ENCODE measurements at regions not wholly inside any gene's neighbourhood (a gene's known extent, or its start where the extent isn't known, plus 50 kb on each side); places are given as distances from the start of the nearest gene placed in this dataset.
"Not testable (repeated sequence)": the region's sequence is repeated elsewhere in the genome, so short reads cannot be mapped to it uniquely, and the experiment has no call there.

- DNase-seq = no peak
- Mint-ChIP-seq H3K4me1 (no peaks in the 10 kb centered on the region), H3K27ac (no peak overlapping the region), H3K36me3 (peaks cover 1% of the 10 kb centered on the region), H3K9me3 (ENCODE audit: low read depth) (peaks cover 5% of the 10 kb centered on the region), H3K4me3 (no peak overlapping the region), H3K27me3 (peaks cover 12% of the 10 kb centered on the region)
- ATAC-seq = no peak
- CTCF ChIA-PET = no interaction called here
Observed at GRCh38 chr6:155534678-155535077, 79.0 kb upstream of the NOX3 start.

DNA sequence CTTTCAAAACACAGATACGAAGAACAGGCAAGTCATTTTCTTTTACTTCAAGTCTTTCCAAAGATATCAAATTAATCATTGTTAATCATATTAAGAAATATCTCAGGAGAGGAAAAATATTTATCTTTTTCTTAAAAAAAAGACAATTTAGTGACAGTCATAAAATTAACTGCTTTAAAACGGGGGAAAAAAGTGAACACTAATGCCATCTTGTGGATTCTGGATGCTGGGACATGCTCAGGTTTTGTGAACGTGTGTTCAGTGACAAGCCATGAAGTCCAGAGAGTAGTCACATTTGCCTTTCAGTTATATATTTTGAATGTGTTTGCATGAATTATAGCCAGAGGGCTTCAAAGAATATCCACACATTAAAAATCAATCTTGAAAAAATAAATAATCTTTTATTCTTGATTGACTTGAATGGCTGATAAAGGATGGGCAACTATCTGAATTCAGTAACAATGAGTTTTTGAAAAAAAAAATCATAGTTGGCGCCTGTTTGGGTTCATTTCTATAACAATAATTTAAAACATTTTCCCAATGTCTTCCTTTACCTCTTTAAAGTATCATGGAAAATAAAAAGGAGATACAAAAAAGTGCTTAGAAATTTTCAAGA, 74.7 kb upstream of the NOX3 start:
- Mint-ChIP-seq H3K4me1 (peaks cover 8% of the 10 kb centered on the region), H3K27me3 (no peaks in the 10 kb centered on the region), H3K4me3 (no peak overlapping the region), H3K9me3 (ENCODE audit: low read depth) (peaks cover 5% of the 10 kb centered on the region), H3K36me3 (peaks cover 1% of the 10 kb centered on the region), H3K27ac (no peak overlapping the region)
- CTCF ChIA-PET = no interaction called here
- no peak for ATAC-seq
- no peak for DNase-seq

- H3K27me3 Mint-ChIP-seq; H3K27ac Mint-ChIP-seq; ATAC-seq; H3K4me1 Mint-ChIP-seq; H3K4me3 Mint-ChIP-seq; H3K36me3 Mint-ChIP-seq; DNase-seq; H3K9me3 Mint-ChIP-seq (ENCODE audit: low read depth): not testable (repeated sequence)
- CTCF ChIA-PET = interaction anchor here (2.0 kb wide), 1 partner anchor 202 kb away, joined by 14 read pairs; no protein-coding TSS in a partner anchor
Observed at GRCh38 chr6:155529814-155530213, 74.2 kb upstream of the NOX3 start.

GRCh38 chr6:155528982-155529453, 73.4 kb upstream of the NOX3 start:
- no peak for DNase-seq
- H3K27ac Mint-ChIP-seq = no peak overlapping the region
- peak; percentile 39 for ATAC-seq

GRCh38 chr6:155528335-155528734, 72.7 kb upstream of the NOX3 start:
- CTCF ChIA-PET = interaction anchor here (0.5 to 2.0 kb wide), 3 partner anchors 197 to 492 kb away, joined by 3 to 14 read pairs (median 4); no protein-coding TSS in a partner anchor
- Mint-ChIP-seq H3K4me1 (peaks cover 18% of the 10 kb centered on the region), H3K27me3 (no peaks in the 10 kb centered on the region), H3K4me3 (no peak overlapping the region), H3K27ac (no peak overlapping the region), H3K36me3 (peaks cover 3% of the 10 kb centered on the region), H3K9me3 (ENCODE audit: low read depth) (peaks cover 3% of the 10 kb centered on the region)
- ATAC-seq (no peak), DNase-seq (no peak)

More at GRCh38 chr6:155528982-155529453, 73.4 kb upstream of the NOX3 start:
- Mint-ChIP-seq H3K4me3 (no peak overlapping the region), H3K9me3 (ENCODE audit: low read depth) (peaks cover 5% of the 10 kb centered on the region), H3K4me1 (peaks cover 13% of the 10 kb centered on the region), H3K27me3 (no peaks in the 10 kb centered on the region), H3K36me3 (peaks cover 3% of the 10 kb centered on the region)
- CTCF ChIA-PET = interaction anchor here (1.4 to 2.0 kb wide), 2 partner anchors 198 to 201 kb away, joined by 4 to 14 read pairs; no protein-coding TSS in a partner anchor

GRCh38 chr6:155527443-155527842, 71.8 kb upstream of the NOX3 start:
- no peaks in the 10 kb centered on the region for H3K27me3 Mint-ChIP-seq
- ATAC-seq (no peak), DNase-seq (no peak)
- H3K4me3 Mint-ChIP-seq = no peak overlapping the region
- H3K27ac Mint-ChIP-seq = no peak overlapping the region
- peaks cover 18% of the 10 kb centered on the region for H3K4me1 Mint-ChIP-seq
- CTCF ChIA-PET = no interaction called here
- peaks cover 5% of the 10 kb centered on the region for H3K36me3 Mint-ChIP-seq
- no peaks in the 10 kb centered on the region for H3K9me3 Mint-ChIP-seq (ENCODE audit: low read depth)

GRCh38 chr6:155523821-155524651, 68.4 kb upstream of the NOX3 start:
- CTCF ChIA-PET = no interaction called here
- Mint-ChIP-seq H3K9me3 (ENCODE audit: low read depth) (no peaks in the 10 kb centered on the region), H3K27me3 (no peaks in the 10 kb centered on the region), H3K36me3 (peaks cover 7% of the 10 kb centered on the region), H3K27ac (peak overlapping the region; percentile 18), H3K4me3 (no peak overlapping the region), H3K4me1 (peaks cover 14% of the 10 kb centered on the region)
- DNase-seq = no peak
- peak; percentile 42 for ATAC-seq

DNA sequence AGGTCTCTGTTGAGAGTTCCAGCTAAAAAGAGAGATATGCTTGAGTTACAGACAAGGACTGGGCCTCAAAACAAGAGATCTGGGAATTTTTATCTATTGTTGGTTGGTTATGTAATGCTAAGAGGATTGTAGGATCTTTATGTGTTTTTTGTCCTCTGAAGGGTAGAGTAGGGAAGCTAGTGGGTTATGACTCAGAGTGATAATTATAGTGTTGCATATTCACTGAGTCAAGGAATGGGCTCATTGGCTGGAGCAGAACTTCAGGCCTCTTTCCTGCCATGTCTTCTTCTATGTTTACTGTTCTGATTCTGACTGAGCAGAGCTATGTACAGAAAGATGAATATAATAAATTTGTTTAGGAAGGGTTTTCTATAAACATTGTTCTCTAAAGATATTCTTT, 66.1 kb upstream of the NOX3 start:
- no peaks in the 10 kb centered on the region for H3K27me3 Mint-ChIP-seq
- H3K9me3 Mint-ChIP-seq (ENCODE audit: low read depth) = peaks cover 2% of the 10 kb centered on the region
- H3K36me3 Mint-ChIP-seq = peaks cover 7% of the 10 kb centered on the region
- DNase-seq = no peak
- H3K27ac Mint-ChIP-seq = no peak overlapping the region
- ATAC-seq = no peak
- CTCF ChIA-PET = no interaction called here
- no peak overlapping the region for H3K4me3 Mint-ChIP-seq
- peaks cover 10% of the 10 kb centered on the region for H3K4me1 Mint-ChIP-seq

GRCh38 chr6:155520078-155520477, 64.4 kb upstream of the NOX3 start:
- H3K27ac Mint-ChIP-seq = no peak overlapping the region
- peaks cover 10% of the 10 kb centered on the region for H3K4me1 Mint-ChIP-seq
- peaks cover 7% of the 10 kb centered on the region for H3K36me3 Mint-ChIP-seq
- CTCF ChIA-PET = no interaction called here
- no peaks in the 10 kb centered on the region for H3K27me3 Mint-ChIP-seq
- peaks cover 2% of the 10 kb centered on the region for H3K9me3 Mint-ChIP-seq (ENCODE audit: low read depth)
- H3K4me3 Mint-ChIP-seq = no peak overlapping the region
- ATAC-seq = no peak
- DNase-seq = no peak

DNA sequence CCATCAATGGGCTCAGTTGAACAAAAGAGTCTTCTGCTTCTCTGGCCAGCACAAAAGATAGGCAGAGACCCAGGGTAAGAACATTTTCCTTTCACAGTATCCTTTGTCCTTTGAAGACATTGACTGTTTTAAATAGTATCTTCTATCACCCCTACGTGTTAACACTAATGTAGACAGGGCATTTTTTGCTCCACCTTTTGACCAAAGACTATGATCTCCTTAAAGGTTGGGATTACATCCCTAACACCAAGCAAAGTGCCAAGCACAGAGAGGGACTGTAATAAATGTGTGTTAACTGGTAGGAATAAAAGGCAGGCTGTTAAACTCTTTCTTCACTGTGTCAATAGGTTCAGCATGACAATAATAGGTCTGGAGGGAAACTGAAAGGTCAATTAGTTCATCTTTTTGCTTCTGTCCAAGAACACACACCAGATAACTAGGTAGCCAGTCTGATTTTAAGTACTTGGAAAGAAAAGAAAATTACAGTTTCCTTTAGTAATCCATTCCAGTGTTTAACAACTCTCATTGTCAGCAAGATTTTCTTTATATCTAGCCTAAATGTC, 63.6 kb upstream of the NOX3 start:
- Mint-ChIP-seq H3K36me3 (peaks cover 7% of the 10 kb centered on the region), H3K4me1 (peaks cover 8% of the 10 kb centered on the region), H3K4me3 (no peak overlapping the region), H3K9me3 (ENCODE audit: low read depth) (peaks cover 2% of the 10 kb centered on the region), H3K27ac (no peak overlapping the region), H3K27me3 (peaks cover 2% of the 10 kb centered on the region)
- no peak for DNase-seq
- ATAC-seq = no peak
- CTCF ChIA-PET = no interaction called here

GRCh38 chr6:155517294-155517693, 61.7 kb upstream of the NOX3 start:
- Mint-ChIP-seq H3K9me3 (ENCODE audit: low read depth) (peaks cover 2% of the 10 kb centered on the region), H3K36me3 (peaks cover 3% of the 10 kb centered on the region), H3K4me3 (no peak overlapping the region), H3K27ac (no peak overlapping the region), H3K4me1 (no peaks in the 10 kb centered on the region), H3K27me3 (peaks cover 2% of the 10 kb centered on the region)
- DNase-seq (no peak), ATAC-seq (no peak)
- CTCF ChIA-PET = no interaction called here

DNA sequence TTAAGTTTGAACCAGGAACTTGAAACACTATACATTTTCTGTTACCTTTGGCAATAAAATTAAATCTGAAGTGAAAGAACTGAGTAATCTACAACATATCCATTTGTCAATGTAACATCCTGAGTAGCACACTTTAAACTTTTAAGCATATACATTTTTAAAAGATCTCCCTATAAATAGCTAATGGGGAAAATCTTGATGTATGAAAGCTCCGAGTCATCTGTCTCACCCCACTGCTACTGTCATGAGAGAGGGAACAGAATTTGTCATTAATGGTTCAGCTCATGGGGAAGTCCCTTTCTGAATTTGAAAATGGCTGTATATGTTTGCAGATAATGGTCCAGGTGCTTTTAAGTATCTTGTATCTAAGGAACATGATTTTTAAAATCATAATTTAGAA, 55.2 kb upstream of the NOX3 start:
- H3K4me1 Mint-ChIP-seq = no peaks in the 10 kb centered on the region
- DNase-seq (no peak), ATAC-seq (no peak)
- H3K27ac Mint-ChIP-seq = no peak overlapping the region
- H3K4me3 Mint-ChIP-seq = no peak overlapping the region
- peaks cover 8% of the 10 kb centered on the region for H3K27me3 Mint-ChIP-seq
- no peaks in the 10 kb centered on the region for H3K36me3 Mint-ChIP-seq
- H3K9me3 Mint-ChIP-seq (ENCODE audit: low read depth) = no peaks in the 10 kb centered on the region
- CTCF ChIA-PET = interaction anchor here (0.7 kb wide), 1 partner anchor 85 kb away, joined by 3 read pairs; no protein-coding TSS in a partner anchor

GRCh38 chr6:155509743-155510475, 54.3 kb upstream of the NOX3 start:
- CTCF ChIA-PET = interaction anchor here (0.7 kb wide), 1 partner anchor 76 kb away, joined by 4 read pairs; no protein-coding TSS in a partner anchor
- no peak overlapping the region for H3K4me3 Mint-ChIP-seq
- no peak for ATAC-seq
- H3K9me3 Mint-ChIP-seq (ENCODE audit: low read depth) = no peaks in the 10 kb centered on the region
- no peaks in the 10 kb centered on the region for H3K4me1 Mint-ChIP-seq
- H3K27me3 Mint-ChIP-seq = peaks cover 10% of the 10 kb centered on the region
- no peaks in the 10 kb centered on the region for H3K36me3 Mint-ChIP-seq
- no peak for DNase-seq
- H3K27ac Mint-ChIP-seq = no peak overlapping the region

Data from activated CD8-positive, alpha-beta memory T cell treated with anti-CD3 and anti-CD28 coated beads, Interleukin-2, amount 10 ng/mL, durations not matched to agents 7 days and 5 days (primary cell).